ENCODE measurements at regions not wholly inside any gene's neighbourhood (a gene's known extent, or its start where the extent isn't known, plus 50 kb on each side); places are given as distances from the start of the nearest gene placed in this dataset.

DNA sequence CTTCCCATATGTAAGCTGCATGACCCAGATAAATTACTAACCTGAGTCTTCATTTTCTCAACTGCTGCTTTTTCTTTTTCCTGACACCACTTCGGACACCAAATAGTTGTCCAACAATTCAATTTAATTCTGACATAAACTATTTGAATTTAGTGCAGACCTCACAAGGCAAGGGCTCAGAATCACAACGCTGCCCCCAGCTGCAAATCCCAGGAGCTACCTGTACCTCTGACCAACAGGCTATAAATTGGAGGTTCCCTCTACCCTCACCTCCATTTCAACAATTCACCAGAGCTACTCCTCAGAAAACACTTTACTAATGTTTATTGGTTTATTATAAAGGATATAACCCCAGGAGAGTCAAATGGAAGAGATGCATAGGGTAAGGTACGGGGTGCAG, 737.6 kb downstream of the NTRK3 start:
- H3K4me3 Mint-ChIP-seq = no peak overlapping the region
- TF ChIP-seq, protein P1, sequence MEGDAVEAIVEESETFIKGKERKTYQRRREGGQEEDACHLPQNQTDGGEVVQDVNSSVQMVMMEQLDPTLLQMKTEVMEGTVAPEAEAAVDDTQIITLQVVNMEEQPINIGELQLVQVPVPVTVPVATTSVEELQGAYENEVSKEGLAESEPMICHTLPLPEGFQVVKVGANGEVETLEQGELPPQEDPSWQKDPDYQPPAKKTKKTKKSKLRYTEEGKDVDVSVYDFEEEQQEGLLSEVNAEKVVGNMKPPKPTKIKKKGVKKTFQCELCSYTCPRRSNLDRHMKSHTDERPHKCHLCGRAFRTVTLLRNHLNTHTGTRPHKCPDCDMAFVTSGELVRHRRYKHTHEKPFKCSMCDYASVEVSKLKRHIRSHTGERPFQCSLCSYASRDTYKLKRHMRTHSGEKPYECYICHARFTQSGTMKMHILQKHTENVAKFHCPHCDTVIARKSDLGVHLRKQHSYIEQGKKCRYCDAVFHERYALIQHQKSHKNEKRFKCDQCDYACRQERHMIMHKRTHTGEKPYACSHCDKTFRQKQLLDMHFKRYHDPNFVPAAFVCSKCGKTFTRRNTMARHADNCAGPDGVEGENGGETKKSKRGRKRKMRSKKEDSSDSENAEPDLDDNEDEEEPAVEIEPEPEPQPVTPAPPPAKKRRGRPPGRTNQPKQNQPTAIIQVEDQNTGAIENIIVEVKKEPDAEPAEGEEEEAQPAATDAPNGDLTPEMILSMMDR (IDR thresholded peaks at IDR 0.05) = no peak
- no peak overlapping the region for H3K27ac Mint-ChIP-seq
- no peak overlapping the region for H3K4me3 ChIP-seq (ENCODE audit: low read length)
- no peaks in the 10 kb centered on the region for H3K36me3 ChIP-seq (ENCODE audit: control insufficient read depth, insufficient read depth, low read length)
- intact Hi-C loops (cut with micrococcal nuclease) = no loop called here
- no peaks in the 10 kb centered on the region for H3K4me1 ChIP-seq (ENCODE audit: control insufficient read depth, insufficient read depth, low read length)
- no peak for ATAC-seq
- H3K27me3 ChIP-seq (ENCODE audit: control insufficient read depth, insufficient read depth, low read length) = no peaks in the 10 kb centered on the region
- H3K9me3 Mint-ChIP-seq = peaks cover 0 to 7% of the 10 kb centered on the region in 2 donors
- no peak overlapping the region for H3K27ac ChIP-seq (ENCODE audit: low read length)
- no peaks in the 10 kb centered on the region for H3K36me3 Mint-ChIP-seq
- no peaks in the 10 kb centered on the region for H3K9me3 ChIP-seq (ENCODE audit: control insufficient read depth, insufficient read depth, low read length)
- 74% methylated on average over 2 of the region's 3 CpGs for WGBS (ENCODE audit: insufficient coverage)
- no peak for DNase-seq
- H3K4me1 Mint-ChIP-seq = no peaks in the 10 kb centered on the region
- no peaks in the 10 kb centered on the region for H3K27me3 Mint-ChIP-seq (ENCODE audit: low read depth in 2 of 2)

GRCh38 chr15:87508086-87508485, 748.5 kb downstream of the NTRK3 start:
- Mint-ChIP-seq H3K4me3 (no peak overlapping the region), H3K4me1 (no peaks in the 10 kb centered on the region), H3K27ac (no peak overlapping the region), H3K9me3 (peaks cover 3 to 8% of the 10 kb centered on the region in 2 donors), H3K36me3 (peaks cover 5% of the 10 kb centered on the region), H3K27me3 (ENCODE audit: low read depth in 2 of 2) (no peaks in the 10 kb centered on the region)
- Histone ChIP-seq H3K27ac (ENCODE audit: low read length) (no peak overlapping the region), H3K9me3 (ENCODE audit: control insufficient read depth, insufficient read depth, low read length) (no peaks in the 10 kb centered on the region), H3K4me1 (ENCODE audit: control insufficient read depth, insufficient read depth, low read length) (no peaks in the 10 kb centered on the region), H3K27me3 (ENCODE audit: control insufficient read depth, insufficient read depth, low read length) (no peaks in the 10 kb centered on the region), H3K36me3 (ENCODE audit: control insufficient read depth, insufficient read depth, low read length) (no peaks in the 10 kb centered on the region), H3K4me3 (ENCODE audit: low read length) (no peak overlapping the region)
- no peak for ATAC-seq
- DNase-seq = no peak
- WGBS (ENCODE audit: insufficient coverage) = 100% methylated on average over 2 of the region's 2 CpGs
- TF ChIP-seq, protein P1 (IDR thresholded peaks at IDR 0.05) = no peak
- intact Hi-C loops (cut with micrococcal nuclease) = no loop called here

- no peak for DNase-seq
- Histone ChIP-seq H3K4me3 (ENCODE audit: low read length) (no peak overlapping the region), H3K27ac (ENCODE audit: low read length) (no peak overlapping the region), H3K9me3 (ENCODE audit: control insufficient read depth, insufficient read depth, low read length) (no peaks in the 10 kb centered on the region), H3K27me3 (ENCODE audit: control insufficient read depth, insufficient read depth, low read length) (no peaks in the 10 kb centered on the region), H3K36me3 (ENCODE audit: control insufficient read depth, insufficient read depth, low read length) (no peaks in the 10 kb centered on the region), H3K4me1 (ENCODE audit: control insufficient read depth, insufficient read depth, low read length) (no peaks in the 10 kb centered on the region)
- WGBS (ENCODE audit: insufficient coverage) = 79% methylated on average over 2 of the region's 2 CpGs
- Mint-ChIP-seq H3K4me1 (no peaks in the 10 kb centered on the region), H3K36me3 (no peaks in the 10 kb centered on the region), H3K4me3 (no peak overlapping the region), H3K27me3 (ENCODE audit: low read depth in 2 of 2) (no peaks in the 10 kb centered on the region), H3K27ac (no peak overlapping the region), H3K9me3 (peaks cover 0 to 4% of the 10 kb centered on the region in 2 donors)
- ATAC-seq = no peak
- TF ChIP-seq, protein P1 (IDR thresholded peaks at IDR 0.05) = no peak
- intact Hi-C loops (cut with micrococcal nuclease) = no loop called here
These were observed 754.4 kb downstream of the NTRK3 start for GRCh38 chr15:87502173-87502572.

DNA sequence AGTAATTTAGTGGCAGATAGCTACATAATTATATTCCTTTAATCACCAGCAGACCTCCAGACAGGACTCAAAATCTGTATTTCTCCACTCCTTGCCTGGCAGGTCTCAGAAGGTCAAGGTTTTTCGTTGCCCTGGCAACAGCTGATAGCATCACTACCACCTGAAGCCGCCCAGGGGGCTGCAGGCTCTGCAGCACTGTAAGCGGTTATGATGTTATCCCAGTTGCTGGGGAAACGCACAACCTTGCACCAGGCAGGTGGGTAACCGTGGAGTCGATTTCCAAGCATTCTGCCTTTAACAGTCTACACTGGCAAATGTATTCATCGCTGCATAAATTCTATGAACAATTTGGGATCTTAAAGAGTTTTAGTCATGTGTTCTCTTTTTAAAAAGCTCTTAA, 756.3 kb downstream of the NTRK3 start:
- TF ChIP-seq, protein P1 (IDR thresholded peaks at IDR 0.05) = no peak
- ATAC-seq (no peak), DNase-seq (no peak)
- Mint-ChIP-seq H3K36me3 (no peaks in the 10 kb centered on the region), H3K4me1 (no peaks in the 10 kb centered on the region), H3K9me3 (peaks cover 8 to 9% of the 10 kb centered on the region in 2 donors), H3K27ac (no peak overlapping the region), H3K4me3 (no peak overlapping the region), H3K27me3 (ENCODE audit: low read depth in 2 of 2) (no peaks in the 10 kb centered on the region)
- intact Hi-C loops (cut with micrococcal nuclease) = no loop called here
- H3K27me3 ChIP-seq (ENCODE audit: control insufficient read depth, insufficient read depth, low read length) = no peaks in the 10 kb centered on the region
- no peaks in the 10 kb centered on the region for H3K36me3 ChIP-seq (ENCODE audit: control insufficient read depth, insufficient read depth, low read length)
- H3K27ac ChIP-seq (ENCODE audit: low read length) = no peak overlapping the region
- H3K4me1 ChIP-seq (ENCODE audit: control insufficient read depth, insufficient read depth, low read length) = no peaks in the 10 kb centered on the region
- H3K9me3 ChIP-seq (ENCODE audit: control insufficient read depth, insufficient read depth, low read length) = no peaks in the 10 kb centered on the region
- WGBS (ENCODE audit: insufficient coverage) = 82% methylated on average over 7 of the region's 7 CpGs
- H3K4me3 ChIP-seq (ENCODE audit: low read length) = no peak overlapping the region

Measured in natural killer cell (primary cell).